Panc1 (cell line): ENCODE measurements at regions not wholly inside any gene's neighbourhood (a gene's known extent, or its start where the extent isn't known, plus 50 kb on each side); places are given as distances from the start of the nearest gene placed in this dataset.

ENCODE experiments used
- ATAC-seq: fragments of 200-7000 bp; cut with Tn5 transposase; 2 replicates; pipeline ENCODE4 v1.9.1; 2020; ENCODE audit warnings: mild to moderate bottlenecking, moderate library complexity
- BruUV-seq: library from RNA; stranded (reverse); fragments of 400-500 nt; replicated peaks from 2 replicates; lab custom pipeline; 2021; lab: Mats Ljungman, UMichigan
- CTCF ChIA-PET: fragments of 300-600 bp; sonication (Branson Sonifier 250); formaldehyde crosslinking; loops from one replicate; lab custom pipeline; 2022; ENCODE audit warnings: antibody characterized with exemption; lab: Charles Lee
- POLR2A ChIA-PET: fragments of 300-600 bp; sonication (Branson Sonifier 250); formaldehyde crosslinking; loops from one replicate; lab custom pipeline; 2022; ENCODE audit warnings: antibody characterized with exemption; lab: Charles Lee
- DNase-seq: peaks from one replicate; pipeline ENCODE4 v3.0.0-alpha.2; 2010; ENCODE audit warnings: low read depth, low spot score
- H3K27ac ChIP-seq: 2 replicates; pipeline ENCODE4 v1.5.1; 2011; ENCODE audit warnings: mild to moderate bottlenecking, low read length, inconsistent platforms
- H3K27me3 ChIP-seq: fragments of 200-500 bp; sonication (Bioruptor generic); 2 replicates; pipeline ENCODE4 v1.6.0; 2014; ENCODE audit warnings: low read length, inconsistent platforms; ENCODE audit not compliant: control insufficient read depth, insufficient read depth
- H3K36me3 ChIP-seq: fragments of 200-500 bp; sonication (Bioruptor generic); 2 replicates; pipeline ENCODE4 v1.5.1; 2014; ENCODE audit warnings: inconsistent platforms, mild to moderate bottlenecking, low read length, moderate library complexity; ENCODE audit not compliant: control insufficient read depth, insufficient read depth
- H3K4me1 ChIP-seq: 2 replicates; pipeline ENCODE4 v1.5.1; 2011; ENCODE audit warnings: inconsistent platforms, mild to moderate bottlenecking, low read length, moderate library complexity; ENCODE audit not compliant: control insufficient read depth, insufficient read depth
- H3K4me3 ChIP-seq, 2 experiments: 2 replicates each; pipeline ENCODE4 v1.5.1; 2011 to 2012; ENCODE audit warnings: low read depth in 2 of 2, low read length in 2 of 2, mild to moderate bottlenecking in 2 of 2, inconsistent platforms in 1 of 2, moderate library complexity in 1 of 2
- H3K9me3 ChIP-seq: fragments of 200-500 bp; sonication (Bioruptor generic); 2 replicates; pipeline ENCODE4 v1.5.1; 2014; ENCODE audit warnings: low read depth, mild to moderate bottlenecking, inconsistent platforms, low read length, moderate library complexity; ENCODE audit not compliant: control insufficient read depth, insufficient read depth
- POLR2AphosphoS5 ChIP-seq: IDR thresholded peaks from 2 replicates; pipeline ENCODE4 v1.6.1; 2012; ENCODE audit warnings: mild to moderate bottlenecking, low read depth, low read length, moderate library complexity
- SIN3A ChIP-seq: IDR thresholded peaks from 2 replicates; pipeline ENCODE4 v1.6.1; 2012; ENCODE audit warnings: low read depth, mild to moderate bottlenecking, low read length, moderate library complexity, borderline replicate concordance; ENCODE audit not compliant: insufficient read depth
- TCF7L2 ChIP-seq: IDR thresholded peaks from 2 replicates; pipeline ENCODE4 v1.6.1; 2011; ENCODE audit warnings: mild to moderate bottlenecking, low read depth, low read length, inconsistent platforms
- in situ Hi-C: cut with HindIII; loops from 2 replicates; pipeline ENCODE4 v1.10.0; 2016; ENCODE audit warnings: low sequenced_read_pairs, low pct_unique_long_range_greater_than_20kb
- intact Hi-C: fragments of 100-400 bp; cut with micrococcal nuclease; formaldehyde crosslinking; loops from one replicate; pipeline ENCODE4 v1.10.0; 2022; ENCODE audit not compliant: unreplicated experiment
- TF ChIP-seq, protein P1 (sequence below): fragments of 450-650 bp; IDR thresholded peaks from 2 replicates; pipeline ENCODE4 v1.5.1; 2017; ENCODE audit warnings: mild to moderate bottlenecking
- TF ChIP-seq, protein P2 (sequence below), 2 experiments: IDR thresholded peaks; 2 replicates each; pipeline ENCODE4 v1.6.1; 2011 to 2012; ENCODE audit warnings: low read depth in 2 of 2, control low read depth in 1 of 2, low read length in 1 of 2, mild to moderate bottlenecking in 1 of 2, moderate library complexity in 1 of 2; ENCODE audit not compliant: insufficient read depth in 1 of 2

DNA sequence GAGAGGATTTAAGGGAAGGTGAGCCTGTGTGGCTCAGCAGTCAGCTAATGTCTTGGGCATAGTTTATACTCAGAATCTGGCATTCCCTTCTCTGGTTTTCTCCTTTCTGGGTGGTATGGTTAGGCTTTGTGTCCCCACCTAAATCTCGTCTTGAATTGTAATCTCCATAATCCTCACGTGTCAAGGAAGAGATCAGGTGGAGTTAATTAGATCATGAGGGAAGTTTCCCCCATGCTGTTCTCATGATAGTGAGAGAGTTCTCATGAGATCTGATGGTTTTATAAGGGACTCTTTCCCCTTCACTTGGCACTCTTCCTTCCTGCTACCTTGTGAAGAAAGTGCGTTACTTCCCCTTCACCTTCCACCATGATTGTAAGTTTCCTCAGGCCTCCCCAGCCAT, 169.8 kb upstream of the PELI2 start:
- CTCF ChIA-PET: no interaction called here
- intact Hi-C loops (no loop called here), in situ Hi-C loops (no loop called here)
- Histone ChIP-seq H3K4me1 (no peaks in the 10 kb centered on the region), H3K27ac (no peak overlapping the region), H3K9me3 (no peaks in the 10 kb centered on the region), H3K4me3 (no peak overlapping the region), H3K36me3 (no peaks in the 10 kb centered on the region), H3K27me3 (no peaks in the 10 kb centered on the region)
- TF ChIP-seq, protein P1, sequence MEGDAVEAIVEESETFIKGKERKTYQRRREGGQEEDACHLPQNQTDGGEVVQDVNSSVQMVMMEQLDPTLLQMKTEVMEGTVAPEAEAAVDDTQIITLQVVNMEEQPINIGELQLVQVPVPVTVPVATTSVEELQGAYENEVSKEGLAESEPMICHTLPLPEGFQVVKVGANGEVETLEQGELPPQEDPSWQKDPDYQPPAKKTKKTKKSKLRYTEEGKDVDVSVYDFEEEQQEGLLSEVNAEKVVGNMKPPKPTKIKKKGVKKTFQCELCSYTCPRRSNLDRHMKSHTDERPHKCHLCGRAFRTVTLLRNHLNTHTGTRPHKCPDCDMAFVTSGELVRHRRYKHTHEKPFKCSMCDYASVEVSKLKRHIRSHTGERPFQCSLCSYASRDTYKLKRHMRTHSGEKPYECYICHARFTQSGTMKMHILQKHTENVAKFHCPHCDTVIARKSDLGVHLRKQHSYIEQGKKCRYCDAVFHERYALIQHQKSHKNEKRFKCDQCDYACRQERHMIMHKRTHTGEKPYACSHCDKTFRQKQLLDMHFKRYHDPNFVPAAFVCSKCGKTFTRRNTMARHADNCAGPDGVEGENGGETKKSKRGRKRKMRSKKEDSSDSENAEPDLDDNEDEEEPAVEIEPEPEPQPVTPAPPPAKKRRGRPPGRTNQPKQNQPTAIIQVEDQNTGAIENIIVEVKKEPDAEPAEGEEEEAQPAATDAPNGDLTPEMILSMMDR: no peak
- no peak for TF ChIP-seq SIN3A
- TF ChIP-seq TCF7L2: no peak
- DNase-seq: no peak
- ATAC-seq: no peak
- BruUV-seq: no TSS peak
- POLR2A ChIA-PET: no interaction called here

DNA sequence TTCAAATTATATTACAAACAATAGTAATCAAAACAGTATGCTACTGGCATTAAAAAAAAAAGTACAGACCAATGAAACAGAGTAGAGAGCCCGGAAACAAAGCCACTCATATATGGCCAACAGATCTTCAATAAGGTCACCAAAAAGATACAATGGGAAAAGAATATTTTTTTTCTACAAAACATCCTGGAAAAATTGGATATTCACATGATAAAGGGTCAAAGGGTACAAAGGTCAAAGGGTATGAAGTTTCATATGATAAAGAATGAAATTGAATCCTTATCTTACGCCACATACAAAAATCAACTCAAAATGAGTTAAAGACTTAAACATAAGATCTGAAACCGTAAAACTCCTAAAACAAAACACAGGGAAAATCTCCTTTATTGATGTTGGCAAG, 168.5 kb upstream of the PELI2 start:
- no peaks in the 10 kb centered on the region for H3K4me1 ChIP-seq
- H3K27ac ChIP-seq: no peak overlapping the region
- no TSS peak for BruUV-seq
- no peaks in the 10 kb centered on the region for H3K36me3 ChIP-seq
- TF ChIP-seq TCF7L2 (no peak), SIN3A (no peak)
- TF ChIP-seq, protein P1: no peak
- in situ Hi-C loops: no loop called here
- ChIA-PET CTCF (no interaction called here), POLR2A (no interaction called here)
- no peaks in the 10 kb centered on the region for H3K27me3 ChIP-seq
- H3K9me3 ChIP-seq: no peaks in the 10 kb centered on the region
- no peak for DNase-seq
- no peak overlapping the region for H3K4me3 ChIP-seq
- intact Hi-C loops: no loop called here
- no peak for ATAC-seq

DNA sequence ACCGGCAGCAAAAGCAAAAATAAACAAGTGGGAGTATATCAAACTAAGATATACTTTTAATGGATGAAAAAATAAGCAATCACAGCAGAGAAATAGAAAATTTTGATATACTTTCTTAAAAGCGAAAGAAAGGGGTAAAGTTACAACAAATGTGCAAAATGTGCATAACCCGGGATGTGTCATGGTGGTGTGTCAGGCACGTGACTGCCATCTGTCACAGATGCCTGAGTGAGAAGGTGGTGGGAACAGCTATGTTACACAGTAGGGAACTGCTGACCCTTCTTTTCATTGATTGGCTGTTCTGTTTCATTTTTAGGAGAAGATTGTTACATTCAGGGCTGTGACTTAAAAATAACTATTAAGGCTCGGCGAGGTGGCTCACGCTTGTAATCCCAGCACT, 168.1 kb upstream of the PELI2 start:
- in situ Hi-C loops: no loop called here
- no peak for DNase-seq

More for the DNA sequence above, 168.1 kb upstream of the PELI2 start:
- Histone ChIP-seq H3K27ac (no peak overlapping the region), H3K4me3 (no peak overlapping the region), H3K4me1 (no peaks in the 10 kb centered on the region), H3K36me3 (no peaks in the 10 kb centered on the region), H3K9me3 (no peaks in the 10 kb centered on the region), H3K27me3 (no peaks in the 10 kb centered on the region)
- ChIA-PET POLR2A (no interaction called here), CTCF (no interaction called here)
- ATAC-seq: no peak
- intact Hi-C loops: no loop called here
- no TSS peak for BruUV-seq
- no peak for TF ChIP-seq TCF7L2
- TF ChIP-seq, protein P2, sequence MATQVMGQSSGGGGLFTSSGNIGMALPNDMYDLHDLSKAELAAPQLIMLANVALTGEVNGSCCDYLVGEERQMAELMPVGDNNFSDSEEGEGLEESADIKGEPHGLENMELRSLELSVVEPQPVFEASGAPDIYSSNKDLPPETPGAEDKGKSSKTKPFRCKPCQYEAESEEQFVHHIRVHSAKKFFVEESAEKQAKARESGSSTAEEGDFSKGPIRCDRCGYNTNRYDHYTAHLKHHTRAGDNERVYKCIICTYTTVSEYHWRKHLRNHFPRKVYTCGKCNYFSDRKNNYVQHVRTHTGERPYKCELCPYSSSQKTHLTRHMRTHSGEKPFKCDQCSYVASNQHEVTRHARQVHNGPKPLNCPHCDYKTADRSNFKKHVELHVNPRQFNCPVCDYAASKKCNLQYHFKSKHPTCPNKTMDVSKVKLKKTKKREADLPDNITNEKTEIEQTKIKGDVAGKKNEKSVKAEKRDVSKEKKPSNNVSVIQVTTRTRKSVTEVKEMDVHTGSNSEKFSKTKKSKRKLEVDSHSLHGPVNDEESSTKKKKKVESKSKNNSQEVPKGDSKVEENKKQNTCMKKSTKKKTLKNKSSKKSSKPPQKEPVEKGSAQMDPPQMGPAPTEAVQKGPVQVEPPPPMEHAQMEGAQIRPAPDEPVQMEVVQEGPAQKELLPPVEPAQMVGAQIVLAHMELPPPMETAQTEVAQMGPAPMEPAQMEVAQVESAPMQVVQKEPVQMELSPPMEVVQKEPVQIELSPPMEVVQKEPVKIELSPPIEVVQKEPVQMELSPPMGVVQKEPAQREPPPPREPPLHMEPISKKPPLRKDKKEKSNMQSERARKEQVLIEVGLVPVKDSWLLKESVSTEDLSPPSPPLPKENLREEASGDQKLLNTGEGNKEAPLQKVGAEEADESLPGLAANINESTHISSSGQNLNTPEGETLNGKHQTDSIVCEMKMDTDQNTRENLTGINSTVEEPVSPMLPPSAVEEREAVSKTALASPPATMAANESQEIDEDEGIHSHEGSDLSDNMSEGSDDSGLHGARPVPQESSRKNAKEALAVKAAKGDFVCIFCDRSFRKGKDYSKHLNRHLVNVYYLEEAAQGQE (IDR thresholded peaks at IDR 0.05; ENCODE audit: insufficient read depth in 1 of 2, low read depth in 2 of 2, low read length in 1 of 2): no peak
- no peak for TF ChIP-seq POLR2AphosphoS5
- TF ChIP-seq SIN3A: no peak
- TF ChIP-seq, protein P1: no peak
